Stimulated activated CD4-positive, alpha-beta T cell treated with anti-CD3 and anti-CD28 coated beads, Interleukin-1b, Interleukin-23, amount 100 ng/mL, for 1 hour (primary cell): ENCODE measurements at regions not wholly inside any gene's neighbourhood (a gene's known extent, or its start where the extent isn't known, plus 50 kb on each side); places are given as distances from the start of the nearest gene placed in this dataset.

Experiments
- DNase-seq, 2 donors: peaks; one replicate each; pipeline ENCODE4 v3.0.0-alpha.2; 2020; ENCODE audit warnings: low read depth in 2 of 2

DNA sequence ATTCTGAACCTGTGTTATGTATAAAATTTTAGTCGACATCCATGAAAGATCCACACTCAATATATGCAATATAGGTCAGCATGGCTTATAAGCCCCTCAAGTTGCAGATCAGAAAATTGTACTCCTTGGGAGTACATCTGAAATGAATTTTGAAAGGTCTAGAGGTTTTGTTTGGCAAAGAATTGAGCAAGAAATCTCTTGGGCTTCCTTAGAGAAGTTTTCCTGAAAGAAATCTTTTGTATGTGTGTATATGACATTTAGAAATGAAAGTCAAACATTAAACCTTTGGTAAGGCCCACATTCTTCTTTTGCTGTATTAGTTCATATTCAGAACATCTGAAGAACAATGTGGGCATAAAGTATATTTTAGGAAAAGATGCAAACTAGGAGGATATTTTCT, 1006.6 kb downstream of the NAALADL2 start:
- DNase-seq: no peak

DNA sequence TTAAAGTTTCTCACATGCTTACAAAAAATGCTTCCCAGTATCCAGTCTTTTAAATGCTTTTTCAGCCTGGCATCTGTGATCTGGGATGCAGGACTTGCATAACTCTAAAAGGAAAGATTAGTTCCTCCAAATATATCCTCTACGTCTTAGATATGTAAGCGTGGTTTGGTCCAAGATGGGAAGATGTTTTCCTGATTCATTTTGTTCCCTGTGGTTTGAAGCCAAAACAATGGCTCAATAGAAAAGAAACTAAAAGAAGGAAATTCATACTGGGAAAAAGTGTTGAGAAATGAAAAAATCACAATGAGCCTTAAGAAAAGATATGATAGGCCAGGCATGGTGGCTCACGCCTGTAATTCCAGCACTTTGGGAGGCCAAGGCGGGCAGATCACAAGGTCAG, 1002.8 kb downstream of the NAALADL2 start:
- no peak for DNase-seq
